Suprapubic skin (tissue), 4 donors: ENCODE measurements at regions not wholly inside any gene's neighbourhood (a gene's known extent, or its start where the extent isn't known, plus 50 kb on each side); places are given as distances from the start of the nearest gene placed in this dataset.

ENCODE experiments used
- DNase-seq, 2 donors: peaks; one replicate each; pipeline ENCODE4 v3.0.0-alpha.2; 2019; ENCODE audit warnings: low spot score in 2 of 2
- H3K27ac ChIP-seq: fragments of 200-600 bp; sonication (generic); one replicate; pipeline ENCODE4 v1.5.1; 2019
- H3K27me3 ChIP-seq: fragments of 200-600 bp; sonication (generic); one replicate; pipeline ENCODE4 v1.5.1; 2019
- H3K36me3 ChIP-seq: fragments of 200-600 bp; sonication (generic); one replicate; pipeline ENCODE4 v1.5.1; 2019
- H3K4me1 ChIP-seq: fragments of 200-600 bp; sonication (generic); one replicate; pipeline ENCODE4 v1.5.1; 2019
- H3K4me3 ChIP-seq: fragments of 200-600 bp; sonication (generic); one replicate; pipeline ENCODE4 v1.5.1; 2019; ENCODE audit warnings: mild to moderate bottlenecking
- H3K9me3 ChIP-seq: fragments of 200-600 bp; sonication (generic); one replicate; pipeline ENCODE4 v1.5.1; 2019
- EP300 ChIP-seq: sonication (generic); formaldehyde crosslinking; IDR thresholded peaks from one replicate; pipeline ENCODE4 v1.6.1; 2017; ENCODE audit warnings: antibody characterized with exemption
- POLR2A ChIP-seq, 2 donors: fragments of 450-650 bp; IDR thresholded peaks; one replicate each; pipeline ENCODE4 v1.6.1; 2017; ENCODE audit warnings: antibody characterized with exemption in 2 of 2, mild to moderate bottlenecking in 2 of 2, moderate library complexity in 2 of 2
- POLR2AphosphoS5 ChIP-seq, 3 donors: sonication (generic); formaldehyde crosslinking; IDR thresholded peaks; one replicate each; pipeline ENCODE4 v1.6.1; 2017; ENCODE audit warnings: antibody characterized with exemption in 3 of 3
- WGBS: methylation state at CpG from one replicate; pipeline ENCODE4 v1.1.5; 2018; 5-methylcytosine and 5-hydroxymethylcytosine counted together
- TF ChIP-seq, protein P1 (sequence below), 2 donors: fragments of 200-600 bp in 1 of 2; fragments of 450-650 bp in 1 of 2; sonication (generic) in 1 of 2; IDR thresholded peaks; one replicate each; pipeline ENCODE4 v1.5.1; 2016 to 2019; ENCODE audit warnings: antibody characterized with exemption in 2 of 2, mild to moderate bottlenecking in 1 of 2, moderate library complexity in 1 of 2

DNA sequence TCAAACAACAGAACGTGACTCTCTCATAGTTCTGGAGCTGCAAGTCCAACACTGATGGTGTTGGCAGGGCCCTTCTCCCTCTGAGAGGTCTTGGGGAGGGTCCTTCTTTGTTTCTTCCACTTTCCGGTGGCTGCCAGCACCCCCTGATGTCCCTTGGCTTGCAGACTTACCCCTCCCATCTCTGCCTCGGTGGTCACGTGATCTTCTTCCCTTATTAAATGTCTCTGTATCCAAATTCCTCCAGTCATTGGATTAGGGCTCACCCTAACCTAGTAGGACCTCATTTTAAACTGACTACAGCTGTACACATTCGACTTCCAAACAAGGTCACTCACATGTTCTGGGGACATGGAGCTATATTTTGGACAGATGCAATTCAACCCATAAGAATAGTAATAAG is 780.6 kb upstream of the SALL3 start:
- no peak for DNase-seq
- H3K4me3 ChIP-seq, result no peak overlapping the region
- H3K4me1 ChIP-seq, result no peaks in the 10 kb centered on the region
- WGBS, result 79% methylated on average over 5 of the region's 5 CpGs
- H3K36me3 ChIP-seq, result no peaks in the 10 kb centered on the region
- H3K27me3 ChIP-seq, result no peaks in the 10 kb centered on the region
- no peak for TF ChIP-seq POLR2AphosphoS5 (IDR thresholded peaks at IDR 0.05)
- no peak for TF ChIP-seq EP300
- no peak for TF ChIP-seq POLR2A (IDR thresholded peaks at IDR 0.05)
- TF ChIP-seq, protein P1, sequence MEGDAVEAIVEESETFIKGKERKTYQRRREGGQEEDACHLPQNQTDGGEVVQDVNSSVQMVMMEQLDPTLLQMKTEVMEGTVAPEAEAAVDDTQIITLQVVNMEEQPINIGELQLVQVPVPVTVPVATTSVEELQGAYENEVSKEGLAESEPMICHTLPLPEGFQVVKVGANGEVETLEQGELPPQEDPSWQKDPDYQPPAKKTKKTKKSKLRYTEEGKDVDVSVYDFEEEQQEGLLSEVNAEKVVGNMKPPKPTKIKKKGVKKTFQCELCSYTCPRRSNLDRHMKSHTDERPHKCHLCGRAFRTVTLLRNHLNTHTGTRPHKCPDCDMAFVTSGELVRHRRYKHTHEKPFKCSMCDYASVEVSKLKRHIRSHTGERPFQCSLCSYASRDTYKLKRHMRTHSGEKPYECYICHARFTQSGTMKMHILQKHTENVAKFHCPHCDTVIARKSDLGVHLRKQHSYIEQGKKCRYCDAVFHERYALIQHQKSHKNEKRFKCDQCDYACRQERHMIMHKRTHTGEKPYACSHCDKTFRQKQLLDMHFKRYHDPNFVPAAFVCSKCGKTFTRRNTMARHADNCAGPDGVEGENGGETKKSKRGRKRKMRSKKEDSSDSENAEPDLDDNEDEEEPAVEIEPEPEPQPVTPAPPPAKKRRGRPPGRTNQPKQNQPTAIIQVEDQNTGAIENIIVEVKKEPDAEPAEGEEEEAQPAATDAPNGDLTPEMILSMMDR (IDR thresholded peaks at IDR 0.05), result no peak
- no peak overlapping the region for H3K27ac ChIP-seq
- H3K9me3 ChIP-seq, result no peaks in the 10 kb centered on the region

DNA sequence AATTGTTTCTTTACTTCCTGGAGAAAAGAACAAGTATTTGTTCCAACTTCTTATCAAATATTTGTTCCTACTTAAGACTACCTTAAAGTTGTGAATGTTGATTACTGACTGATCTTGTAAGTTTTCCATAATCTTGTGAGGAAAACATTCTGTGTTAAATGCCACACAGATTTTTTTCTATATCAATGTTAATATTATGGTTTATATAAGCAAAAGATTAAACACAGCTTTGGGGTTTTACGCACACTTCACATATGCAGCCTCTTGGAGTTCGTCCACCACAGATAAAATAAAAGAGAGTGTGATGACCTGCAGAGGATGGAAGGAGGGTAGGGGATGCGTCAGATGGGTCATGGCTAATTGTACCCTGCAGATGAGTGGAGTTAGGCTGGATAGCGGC is 780.0 kb upstream of the SALL3 start:
- Histone ChIP-seq H3K9me3 (no peaks in the 10 kb centered on the region), H3K27me3 (no peaks in the 10 kb centered on the region), H3K36me3 (no peaks in the 10 kb centered on the region), H3K4me3 (no peak overlapping the region), H3K4me1 (no peaks in the 10 kb centered on the region), H3K27ac (no peak overlapping the region)
- no peak for DNase-seq
- 81% methylated on average over 4 of the region's 4 CpGs for WGBS
- TF ChIP-seq, protein P1 (IDR thresholded peaks at IDR 0.05), result no peak
- TF ChIP-seq POLR2AphosphoS5 (IDR thresholded peaks at IDR 0.05) (no peak), POLR2A (IDR thresholded peaks at IDR 0.05) (no peak), EP300 (no peak)

DNA sequence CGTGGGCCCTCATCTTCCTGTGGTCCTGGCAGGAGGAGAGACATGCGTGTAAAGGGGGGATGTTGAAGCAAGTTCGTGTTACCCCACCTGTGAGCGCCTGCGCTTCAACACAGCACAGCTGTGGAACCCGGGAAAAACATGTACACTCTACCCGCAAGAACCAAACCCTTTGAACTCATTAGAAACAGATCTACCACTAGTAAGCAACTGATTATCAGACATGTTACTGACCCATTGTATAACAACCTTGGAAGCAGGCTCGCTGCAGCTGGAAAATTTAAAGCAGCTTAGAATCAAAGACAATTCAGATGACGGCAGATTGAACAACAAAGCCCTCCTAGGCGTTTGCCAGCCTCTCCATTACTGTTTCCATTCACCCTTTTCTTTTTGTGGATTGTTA is 771.7 kb upstream of the SALL3 start:
- H3K27ac ChIP-seq, result no peak overlapping the region
- H3K36me3 ChIP-seq, result no peaks in the 10 kb centered on the region
- DNase-seq, result no peak
- no peaks in the 10 kb centered on the region for H3K9me3 ChIP-seq
- H3K4me1 ChIP-seq, result no peaks in the 10 kb centered on the region
- no peak overlapping the region for H3K4me3 ChIP-seq
- no peaks in the 10 kb centered on the region for H3K27me3 ChIP-seq
- TF ChIP-seq POLR2AphosphoS5 (IDR thresholded peaks at IDR 0.05) (no peak), EP300 (no peak), POLR2A (IDR thresholded peaks at IDR 0.05) (no peak)
- TF ChIP-seq, protein P1 (IDR thresholded peaks at IDR 0.05), result no peak
- 67% methylated on average over 10 of the region's 10 CpGs for WGBS

DNA sequence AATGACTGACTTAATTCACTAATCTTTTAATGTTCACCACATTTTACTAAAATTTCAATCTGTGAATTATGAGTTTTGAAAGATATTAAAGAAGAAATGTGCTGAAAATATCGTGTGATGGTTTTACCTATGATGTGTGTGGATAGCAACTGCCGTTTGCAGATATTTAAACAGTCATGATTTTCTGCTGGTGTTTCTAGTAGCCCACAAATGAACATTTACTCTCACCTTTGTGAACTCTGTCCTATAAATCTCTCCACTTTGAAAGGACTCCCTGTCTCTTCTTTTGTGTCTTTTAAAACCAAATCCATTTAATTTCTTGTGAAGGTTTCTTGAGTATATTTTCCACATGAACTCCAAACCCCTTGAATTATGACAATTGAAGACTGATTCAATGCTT is 771.2 kb upstream of the SALL3 start:
- TF ChIP-seq, protein P1 (IDR thresholded peaks at IDR 0.05), result no peak
- TF ChIP-seq POLR2AphosphoS5 (IDR thresholded peaks at IDR 0.05), result no peak
- no peak for TF ChIP-seq EP300
- no peak for TF ChIP-seq POLR2A (IDR thresholded peaks at IDR 0.05)
- no peaks in the 10 kb centered on the region for H3K36me3 ChIP-seq
- H3K4me1 ChIP-seq, result no peaks in the 10 kb centered on the region
- WGBS, result 58% methylated on average over 2 of the region's 2 CpGs
- H3K27ac ChIP-seq, result no peak overlapping the region
- DNase-seq, result no peak
- H3K9me3 ChIP-seq, result no peaks in the 10 kb centered on the region
- no peak overlapping the region for H3K4me3 ChIP-seq
- no peaks in the 10 kb centered on the region for H3K27me3 ChIP-seq

DNA sequence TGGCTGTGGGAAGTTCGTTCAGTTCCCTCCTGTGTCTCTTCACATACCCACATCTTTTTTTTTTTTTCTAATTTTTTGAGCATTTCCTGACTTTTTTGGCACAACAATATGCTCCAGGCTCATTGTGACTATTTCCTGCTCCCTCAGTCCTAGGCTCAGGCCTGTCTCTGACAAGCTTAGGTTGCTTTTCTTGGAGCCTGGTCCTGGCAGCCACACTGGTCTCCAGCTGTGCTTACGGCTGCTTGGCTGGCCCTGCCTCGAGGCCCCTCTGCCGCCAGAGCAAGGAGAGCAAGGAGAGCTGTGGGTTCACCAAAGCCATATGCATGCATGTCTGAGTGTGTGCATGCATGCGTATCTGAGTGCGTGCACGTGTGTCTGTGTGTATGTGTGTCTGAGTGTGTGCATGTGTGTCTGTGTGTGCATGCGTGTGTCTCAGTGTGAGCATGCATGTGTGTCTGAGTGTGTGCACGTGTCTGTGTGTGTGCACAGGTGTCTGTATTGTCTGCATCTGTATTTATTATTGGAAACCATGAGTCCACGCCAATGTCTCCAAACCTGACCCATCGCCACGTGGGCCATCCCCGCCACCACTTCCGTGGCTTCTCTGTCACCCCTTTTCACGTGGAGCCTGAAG is 766.1 kb upstream of the SALL3 start:
- Histone ChIP-seq H3K4me1 (no peaks in the 10 kb centered on the region), H3K27me3 (no peaks in the 10 kb centered on the region), H3K36me3 (no peaks in the 10 kb centered on the region), H3K4me3 (no peak overlapping the region), H3K9me3 (no peaks in the 10 kb centered on the region), H3K27ac (no peak overlapping the region)
- 64% methylated on average over 11 of the region's 15 CpGs for WGBS
- no peak for DNase-seq
- TF ChIP-seq POLR2A (IDR thresholded peaks at IDR 0.05) (no peak), POLR2AphosphoS5 (IDR thresholded peaks at IDR 0.05) (no peak), EP300 (no peak)
- TF ChIP-seq, protein P1 (IDR thresholded peaks at IDR 0.05), result no peak
